HepG2 (cell line): ENCODE measurements at regions not wholly inside any gene's neighbourhood (a gene's known extent, or its start where the extent isn't known, plus 50 kb on each side); places are given as distances from the start of the nearest gene placed in this dataset.

ENCODE experiments used
- ATAC-seq: fragments of 200-7000 bp; cut with Tn5 transposase; 3 replicates; pipeline ENCODE4 v1.9.1; 2020; ENCODE audit warnings: mild to moderate bottlenecking, moderate library complexity
- BruUV-seq: library from RNA; stranded (reverse); fragments of 400-500 nt; replicated peaks from 2 replicates; lab custom pipeline; 2021; lab: Mats Ljungman, UMichigan
- CTCF ChIA-PET: fragments of 300-600 bp; formaldehyde crosslinking; extraction: SDS; loops from one replicate; lab custom pipeline; 2021; ENCODE audit warnings: low total read pairs, inconsistent platforms, low intra/inter-chr PET ratio; lab: Yijun Ruan, JAX
- POLR2A ChIA-PET: fragments of 350-600 bp; sonication (Branson Sonifier 250); formaldehyde crosslinking; loops from one replicate; lab custom pipeline; 2020; ENCODE audit warnings: antibody characterized with exemption, inconsistent platforms; lab: Yijun Ruan, JAX
- DNase-seq: peaks from one replicate; pipeline ENCODE4 v3.0.0-alpha.2; 2015; ENCODE audit warnings: low spot score
- FAIRE-seq: peaks from 3 replicates; lab custom pipeline; 2011; peaks lifted over from hg19 to GRCh38; lab: Jason Lieb, UNC
- H2AFZ ChIP-seq: one replicate; pipeline ENCODE4 v1.6.1; 2011; ENCODE audit warnings: low read length, inconsistent platforms
- H3K27ac ChIP-seq: fragments of 300-600 bp; 3 replicates; pipeline ENCODE4 v1.8.0; 2011; ENCODE audit warnings: mixed run types, mild to moderate bottlenecking, mixed read lengths, low read length, inconsistent platforms; ENCODE audit not compliant: insufficient read depth; ENCODE audit errors: extremely low read length
- H3K27me3 ChIP-seq, 2 experiments: fragments of 200-600 bp in 1 of 2; 2 replicates in 1 of 2; 3 replicates in 1 of 2; pipeline versions ENCODE4 v1.6.0 to v1.8.0; 2011; ENCODE audit warnings: low read length in 2 of 2, mild to moderate bottlenecking in 2 of 2, moderate library complexity in 2 of 2, inconsistent platforms in 1 of 2; ENCODE audit not compliant: insufficient read depth in 2 of 2, control insufficient read depth in 1 of 2
- H3K36me3 ChIP-seq, 2 experiments: fragments of 200-600 bp in 1 of 2; replicated peaks in 1 of 2; 2 replicates in 1 of 2; 3 replicates in 1 of 2; pipeline versions ENCODE4 v1.5.1 to v1.8.0; 2011; ENCODE audit warnings: low read length in 2 of 2, inconsistent platforms in 1 of 2; ENCODE audit not compliant: insufficient read depth in 2 of 2, control insufficient read depth in 1 of 2
- H3K4me1 ChIP-seq: 2 replicates; pipeline ENCODE4 v1.5.1; 2012; ENCODE audit warnings: low read length, inconsistent platforms; ENCODE audit not compliant: insufficient read depth
- H3K4me2 ChIP-seq: 2 replicates; pipeline ENCODE4 v1.6.0; 2011; ENCODE audit warnings: low read depth, low read length, inconsistent platforms
- H3K4me3 ChIP-seq, 3 experiments: fragments of 200-600 bp in 1 of 3; sonication (generic), shearing (Covaris generic) in 1 of 3; replicated peaks in 1 of 3; 2 replicates each; pipeline ENCODE4 v1.5.1; 2011 to 2016; ENCODE audit warnings: low read length in 3 of 3, inconsistent platforms in 2 of 3, low read depth in 2 of 3, mild to moderate bottlenecking in 2 of 3, control low read depth in 1 of 3, mixed read lengths in 1 of 3; ENCODE audit not compliant: insufficient read depth in 1 of 3
- H3K79me2 ChIP-seq: one replicate; pipeline ENCODE4 v1.6.1; 2011; ENCODE audit warnings: low read length, inconsistent platforms; ENCODE audit not compliant: insufficient read depth
- H3K9ac ChIP-seq: 2 replicates; pipeline ENCODE4 v1.6.0; 2011; ENCODE audit warnings: mild to moderate bottlenecking, low read depth, low read length, inconsistent platforms; ENCODE audit not compliant: insufficient read depth
- H3K9me3 ChIP-seq: 2 replicates; pipeline ENCODE4 v1.5.1; 2012; ENCODE audit warnings: mild to moderate bottlenecking, low read length
- H4K20me1 ChIP-seq: 2 replicates; pipeline ENCODE4 v1.6.0; 2011; ENCODE audit warnings: inconsistent platforms, mild to moderate bottlenecking, low read length, moderate library complexity; ENCODE audit not compliant: insufficient read depth
- CBX1 ChIP-seq: IDR thresholded peaks from one replicate; pipeline ENCODE4 v1.6.1; 2016; ENCODE audit warnings: antibody characterized with exemption, low read depth
- DMTF1 ChIP-seq: sonication (generic); formaldehyde crosslinking; IDR thresholded peaks from 2 replicates; pipeline ENCODE4 v1.4.0; 2020; ENCODE audit warnings: mild to moderate bottlenecking, missing genetic modification reagents
- HBP1 ChIP-seq: IDR thresholded peaks from 2 replicates; pipeline ENCODE4 v1.6.1; 2016; ENCODE audit warnings: low read depth, control low read depth
- JUND ChIP-seq: sonication (generic); formaldehyde crosslinking; IDR thresholded peaks from 2 replicates; pipeline ENCODE4 v1.8.0; 2022; ENCODE audit warnings: mild to moderate bottlenecking, missing genetic modification reagents
- MED8 ChIP-seq: sonication (generic); formaldehyde crosslinking; IDR thresholded peaks from 2 replicates; pipeline ENCODE4 v1.8.1; 2023; ENCODE audit warnings: mild to moderate bottlenecking, missing genetic modification reagents; ENCODE audit not compliant: insufficient replicate concordance
- RORA ChIP-seq: sonication (generic); formaldehyde crosslinking; IDR thresholded peaks from 2 replicates; pipeline ENCODE4 v1.5.0; 2020; ENCODE audit warnings: mild to moderate bottlenecking, missing genetic modification reagents, moderate library complexity
- SNAPC2 ChIP-seq: sonication (generic); formaldehyde crosslinking; IDR thresholded peaks from 2 replicates; pipeline ENCODE4 v1.8.1; 2022; ENCODE audit warnings: mild to moderate bottlenecking, missing genetic modification reagents
- ZBTB25 ChIP-seq: IDR thresholded peaks from 2 replicates; pipeline ENCODE4 v1.6.1; 2018; ENCODE audit warnings: missing genetic modification reagents
- ZNF720 ChIP-seq: sonication (generic); formaldehyde crosslinking; IDR thresholded peaks from 2 replicates; pipeline ENCODE4 v1.4.0; 2020; ENCODE audit warnings: missing genetic modification reagents
- ZSCAN12 ChIP-seq: sonication (generic); formaldehyde crosslinking; IDR thresholded peaks from 2 replicates; pipeline ENCODE4 v1.9.0; 2021; ENCODE audit warnings: mild to moderate bottlenecking, missing genetic modification reagents
- WGBS: methylation state at CpG from one replicate; pipeline ENCODE4 v1.1.6; 2017; ENCODE audit warnings: low lambda C conversion rate; 5-methylcytosine and 5-hydroxymethylcytosine counted together
- in situ Hi-C: cut with HindIII; loops from 2 replicates; pipeline ENCODE4 v1.10.0; 2017; ENCODE audit warnings: low pct_unique_long_range_greater_than_20kb; ENCODE audit not compliant: extremely low pct_ligation_motif_present
- intact Hi-C: fragments of 100-400 bp; cut with micrococcal nuclease; formaldehyde crosslinking; loops from one replicate; pipeline ENCODE4 v1.10.0; 2022; ENCODE audit not compliant: unreplicated experiment

GRCh38 chr18:24601585-24601984 lies 141.1 kb downstream of the HRH4 start:
- TF ChIP-seq ZSCAN12 (CRISPR knock-in tag) (no peak), ZBTB25 (CRISPR knock-in tag) (no peak), MED8 (CRISPR knock-in tag) (no peak), CBX1 (no peak), HBP1 (CRISPR knock-in tag) (no peak), SNAPC2 (CRISPR knock-in tag) (no peak), JUND (CRISPR knock-in tag) (no peak), ZNF720 (CRISPR knock-in tag) (no peak), RORA (CRISPR knock-in tag) (no peak), DMTF1 (CRISPR knock-in tag) (no peak)
- no peaks in the 10 kb centered on the region; a peak in 1 of 5 replicates for H3K27me3 ChIP-seq
- ChIA-PET POLR2A (no interaction called here), CTCF (interaction anchor here (2.7 kb wide), 1 partner anchor 125 kb away, joined by 31 read pairs; no protein-coding TSS in a partner anchor)
- H3K9ac ChIP-seq = no peak overlapping the region
- H3K4me3 ChIP-seq = no peak overlapping the region
- no peaks in the 10 kb centered on the region for H3K9me3 ChIP-seq
- FAIRE-seq (no peak), ATAC-seq (no peak), DNase-seq (no peak)
- WGBS = 0% methylated on average over 1 of the region's 1 CpG
- no TSS peak for BruUV-seq
- no peaks in the 10 kb centered on the region for H3K4me1 ChIP-seq
- H2AFZ ChIP-seq = no peak overlapping the region
- in situ Hi-C loops = no loop called here
- no peak overlapping the region for H3K4me2 ChIP-seq
- intact Hi-C loops = loop anchor here (2.0 to 5.0 kb wide), 2 partner anchors 133 to 1296 kb away; no protein-coding TSS in a partner anchor
- H3K36me3 ChIP-seq = no peaks in the 10 kb centered on the region
- H3K79me2 ChIP-seq = no peaks in the 10 kb centered on the region
- no peak overlapping the region for H3K27ac ChIP-seq
- no peaks in the 10 kb centered on the region for H4K20me1 ChIP-seq
